Gastroesophageal sphincter (tissue), 4 donors: ENCODE measurements at regions not wholly inside any gene's neighbourhood (a gene's known extent, or its start where the extent isn't known, plus 50 kb on each side); places are given as distances from the start of the nearest gene placed in this dataset.

Experiments
- ATAC-seq: fragments of 150-250 bp; one replicate; pipeline ENCODE4 v1.9.1; 2016; ENCODE audit warnings: mild to moderate bottlenecking, moderate library complexity
- H3K27ac ChIP-seq, 4 donors: fragments of 200-600 bp; sonication (generic) in 3 of 4; 1 replicate in 3 of 4; 2 replicates in 1 of 4; pipeline ENCODE4 v1.5.1; 2016 to 2019
- H3K27me3 ChIP-seq: fragments of 200-600 bp; sonication (generic); one replicate; pipeline ENCODE4 v1.5.1; 2019
- H3K36me3 ChIP-seq, 2 donors: fragments of 200-600 bp; sonication (generic); one replicate each; pipeline ENCODE4 v1.5.1; 2019; ENCODE audit warnings: control low read depth in 1 of 2
- H3K4me1 ChIP-seq, 3 donors: fragments of 200-600 bp; sonication (generic); 1 replicate in 2 of 3; 2 replicates in 1 of 3; pipeline ENCODE4 v1.5.1; 2016 to 2019; ENCODE audit warnings: control low read depth in 2 of 3
- H3K4me3 ChIP-seq, 2 donors: fragments of 200-600 bp; sonication (generic); one replicate each; pipeline ENCODE4 v1.5.1; 2019; ENCODE audit warnings: mild to moderate bottlenecking in 1 of 2, moderate library complexity in 1 of 2
- H3K9me3 ChIP-seq, 3 donors: fragments of 200-600 bp; sonication (generic); one replicate each; pipeline ENCODE4 v1.5.1; 2017 to 2019; ENCODE audit warnings: control low read depth in 2 of 3
- EP300 ChIP-seq: sonication (generic); formaldehyde crosslinking; IDR thresholded peaks from one replicate; pipeline ENCODE4 v1.6.1; 2017; ENCODE audit warnings: antibody characterized with exemption, mild to moderate bottlenecking
- POLR2A ChIP-seq, 2 donors: fragments of 450-650 bp; IDR thresholded peaks; one replicate each; pipeline ENCODE4 v1.6.1; 2017; ENCODE audit warnings: antibody characterized with exemption in 2 of 2, mild to moderate bottlenecking in 2 of 2, moderate library complexity in 1 of 2
- POLR2AphosphoS5 ChIP-seq: sonication (generic); formaldehyde crosslinking; IDR thresholded peaks from one replicate; pipeline ENCODE4 v1.6.1; 2017; ENCODE audit warnings: antibody characterized with exemption
- WGBS, 2 donors: methylation state at CpG; one replicate each; pipeline ENCODE4 v1.1.5; 2018; ENCODE audit warnings: low coverage in 1 of 2; 5-methylcytosine and 5-hydroxymethylcytosine counted together
- TF ChIP-seq, protein P1 (sequence below), 4 experiments: fragments of 200-600 bp in 2 of 4; fragments of 450-650 bp in 2 of 4; sonication (generic) in 1 of 4; IDR thresholded peaks; one replicate each; pipeline ENCODE4 v1.5.1; 2017 to 2019; ENCODE audit warnings: antibody characterized with exemption in 4 of 4, mild to moderate bottlenecking in 2 of 4, moderate library complexity in 2 of 4

DNA sequence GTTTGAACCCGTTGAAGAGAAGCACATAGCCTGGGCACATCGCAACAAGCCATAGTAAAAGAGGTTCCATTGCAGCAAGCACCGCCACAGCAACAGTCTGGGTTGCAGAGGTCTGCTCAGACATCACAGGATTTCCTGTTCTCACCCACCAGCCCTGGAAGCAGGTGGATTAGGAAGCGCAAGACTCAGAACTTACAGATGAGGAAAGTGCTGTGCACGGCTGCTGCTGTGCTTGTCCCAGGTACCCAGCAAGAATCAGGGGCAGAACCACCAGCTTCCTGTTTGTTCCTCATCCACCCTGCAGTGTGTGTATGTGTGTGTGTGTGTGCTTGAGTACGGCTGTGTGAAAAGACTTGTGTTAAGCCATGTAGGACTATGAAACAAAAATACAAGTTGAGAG, 124.7 kb upstream of the IRX2 start:
- TF ChIP-seq EP300 (no peak), POLR2AphosphoS5 (no peak), POLR2A (IDR thresholded peaks at IDR 0.05) (no peak)
- TF ChIP-seq, protein P1, sequence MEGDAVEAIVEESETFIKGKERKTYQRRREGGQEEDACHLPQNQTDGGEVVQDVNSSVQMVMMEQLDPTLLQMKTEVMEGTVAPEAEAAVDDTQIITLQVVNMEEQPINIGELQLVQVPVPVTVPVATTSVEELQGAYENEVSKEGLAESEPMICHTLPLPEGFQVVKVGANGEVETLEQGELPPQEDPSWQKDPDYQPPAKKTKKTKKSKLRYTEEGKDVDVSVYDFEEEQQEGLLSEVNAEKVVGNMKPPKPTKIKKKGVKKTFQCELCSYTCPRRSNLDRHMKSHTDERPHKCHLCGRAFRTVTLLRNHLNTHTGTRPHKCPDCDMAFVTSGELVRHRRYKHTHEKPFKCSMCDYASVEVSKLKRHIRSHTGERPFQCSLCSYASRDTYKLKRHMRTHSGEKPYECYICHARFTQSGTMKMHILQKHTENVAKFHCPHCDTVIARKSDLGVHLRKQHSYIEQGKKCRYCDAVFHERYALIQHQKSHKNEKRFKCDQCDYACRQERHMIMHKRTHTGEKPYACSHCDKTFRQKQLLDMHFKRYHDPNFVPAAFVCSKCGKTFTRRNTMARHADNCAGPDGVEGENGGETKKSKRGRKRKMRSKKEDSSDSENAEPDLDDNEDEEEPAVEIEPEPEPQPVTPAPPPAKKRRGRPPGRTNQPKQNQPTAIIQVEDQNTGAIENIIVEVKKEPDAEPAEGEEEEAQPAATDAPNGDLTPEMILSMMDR (IDR thresholded peaks at IDR 0.05), result no peak
- Histone ChIP-seq H3K9me3 (peaks cover 0 to 26% (median 0%) of the 10 kb centered on the region in 3 donors), H3K27ac (no peak overlapping the region), H3K4me3 (no peak overlapping the region), H3K4me1 (no peaks in the 10 kb centered on the region), H3K36me3 (no peaks in the 10 kb centered on the region), H3K27me3 (no peaks in the 10 kb centered on the region)
- 80 to 93% methylated on average over 2 to 3 of the region's 6 CpGs for WGBS, 2 donors
- no peak for ATAC-seq

DNA sequence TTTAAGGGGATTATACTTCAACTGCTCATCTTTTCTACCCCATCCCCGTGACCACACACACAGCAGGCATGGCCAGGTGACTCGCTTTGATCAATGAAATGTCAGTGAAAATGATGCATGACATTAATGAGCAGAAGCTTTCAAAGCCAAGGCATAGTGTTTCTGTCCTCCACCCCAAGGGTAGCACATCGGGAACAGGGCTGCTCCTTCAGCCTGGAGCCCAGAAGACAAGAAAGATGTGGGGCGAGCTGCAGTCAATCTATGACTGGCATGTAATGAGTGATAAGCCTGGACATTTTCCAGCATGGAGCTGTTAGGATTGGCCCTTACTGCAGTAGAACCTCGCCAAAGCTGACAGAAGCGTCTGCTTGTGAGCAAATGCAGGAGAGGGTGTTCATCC, 122.6 kb upstream of the IRX2 start:
- Histone ChIP-seq H3K9me3 (peaks cover 0 to 10% (median 0%) of the 10 kb centered on the region in 3 donors), H3K4me3 (no peak overlapping the region), H3K27ac (no peak overlapping the region), H3K27me3 (peaks cover 6% of the 10 kb centered on the region), H3K4me1 (no peaks in the 10 kb centered on the region), H3K36me3 (no peaks in the 10 kb centered on the region)
- 63% methylated on average over 6 of the region's 6 CpGs; no CpG with 5 or more reads in 1 of the 2 donors for WGBS, 2 donors
- TF ChIP-seq POLR2AphosphoS5 (no peak), POLR2A (IDR thresholded peaks at IDR 0.05) (no peak), EP300 (no peak)
- TF ChIP-seq, protein P1 (IDR thresholded peaks at IDR 0.05), result no peak
- ATAC-seq, result no peak

DNA sequence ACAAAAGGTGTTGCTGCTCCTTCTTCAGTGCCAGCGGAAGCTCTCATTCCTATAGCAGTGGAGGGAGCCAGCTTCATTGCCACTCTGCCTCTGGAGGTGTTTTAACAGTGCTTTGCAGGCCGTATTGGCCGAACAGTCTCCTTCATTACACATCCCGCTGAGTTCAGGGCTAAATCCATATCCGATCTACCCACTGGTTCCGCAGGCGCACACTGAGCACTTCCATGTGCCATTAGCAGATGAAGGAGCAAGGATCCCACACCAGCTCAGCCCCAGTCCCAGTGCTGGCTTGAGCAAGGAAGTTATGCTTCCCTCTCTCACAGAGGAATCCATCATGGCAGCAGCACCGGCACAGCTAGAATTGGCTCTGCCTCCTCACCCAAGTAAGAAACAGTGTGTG, 121.2 kb upstream of the IRX2 start:
- Histone ChIP-seq H3K27me3 (peaks cover 8% of the 10 kb centered on the region), H3K9me3 (no peaks in the 10 kb centered on the region), H3K27ac (no peak overlapping the region), H3K4me3 (no peak overlapping the region), H3K4me1 (no peaks in the 10 kb centered on the region), H3K36me3 (no peaks in the 10 kb centered on the region)
- TF ChIP-seq POLR2AphosphoS5 (no peak), POLR2A (IDR thresholded peaks at IDR 0.05) (no peak), EP300 (no peak)
- TF ChIP-seq, protein P1 (IDR thresholded peaks at IDR 0.05), result no peak
- ATAC-seq, result no peak
- WGBS, 2 donors, result 100% methylated on average over 2 to 3 of the region's 8 CpGs

DNA sequence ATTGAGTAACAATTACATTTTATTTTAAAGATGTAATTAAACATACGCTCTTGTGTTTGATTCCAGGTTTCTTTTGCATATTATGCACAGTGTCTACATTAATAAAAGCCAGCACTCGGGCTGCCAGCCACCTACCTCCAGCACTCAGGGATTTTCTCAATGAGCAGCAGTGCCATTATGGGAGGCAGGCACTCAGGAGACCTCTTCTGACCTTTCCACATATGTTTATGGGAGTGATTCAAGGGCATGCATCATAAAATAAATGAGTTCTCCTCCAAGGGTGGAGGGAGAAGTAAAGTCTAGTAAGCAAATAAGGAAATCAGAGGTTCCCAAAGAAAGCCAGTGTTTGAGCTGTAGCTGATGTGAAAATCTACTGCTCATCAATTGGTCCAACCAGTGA, 119.8 kb upstream of the IRX2 start:
- no peak for ATAC-seq

DNA sequence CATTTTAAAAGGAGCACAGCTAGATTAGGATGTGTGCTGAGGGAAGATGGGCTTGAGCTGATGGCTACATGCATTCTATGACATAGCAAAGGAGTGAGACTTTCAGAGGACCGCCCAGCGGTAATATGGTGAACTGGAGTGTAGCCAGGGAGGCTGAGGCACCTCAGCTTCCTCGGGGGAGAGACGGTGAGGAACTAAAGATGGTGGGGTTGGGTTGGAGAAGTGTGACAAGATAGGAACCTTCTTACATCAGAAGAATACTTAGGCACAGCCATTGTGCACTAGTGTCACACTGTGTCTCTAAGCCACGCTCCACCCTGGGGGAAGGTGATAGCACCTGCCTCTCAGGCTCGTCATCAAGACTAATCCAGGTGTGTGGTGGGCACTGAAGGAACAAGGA, 118.0 kb upstream of the IRX2 start:
- Histone ChIP-seq H3K4me3 (no peak overlapping the region), H3K9me3 (peaks cover 0 to 5% (median 0%) of the 10 kb centered on the region in 3 donors), H3K36me3 (no peaks in the 10 kb centered on the region), H3K27ac (no peak overlapping the region), H3K4me1 (no peaks in the 10 kb centered on the region), H3K27me3 (peaks cover 16% of the 10 kb centered on the region)
- TF ChIP-seq POLR2A (IDR thresholded peaks at IDR 0.05) (no peak), EP300 (no peak), POLR2AphosphoS5 (no peak)
- TF ChIP-seq, protein P1 (IDR thresholded peaks at IDR 0.05), result no peak
- ATAC-seq, result no peak
- WGBS, 2 donors, result 72 to 85% methylated on average over 3 to 4 of the region's 6 CpGs

More for the DNA sequence above, 119.8 kb upstream of the IRX2 start:
- H3K4me1 ChIP-seq, result no peaks in the 10 kb centered on the region
- no peak overlapping the region for H3K27ac ChIP-seq
- WGBS, 2 donors, result 45 to 83% methylated on average over 1 to 2 of the region's 2 CpGs
- peaks cover 13% of the 10 kb centered on the region for H3K27me3 ChIP-seq
- TF ChIP-seq, protein P1 (IDR thresholded peaks at IDR 0.05), result no peak
- TF ChIP-seq POLR2AphosphoS5 (no peak), EP300 (no peak), POLR2A (IDR thresholded peaks at IDR 0.05) (no peak)
- H3K4me3 ChIP-seq, result no peak overlapping the region
- H3K9me3 ChIP-seq, result peaks cover 0 to under 1% (median 0%) of the 10 kb centered on the region in 3 donors
- H3K36me3 ChIP-seq, result no peaks in the 10 kb centered on the region
